NCI-H748 (cell line): ENCODE measurements at regions not wholly inside any gene's neighbourhood (a gene's known extent, or its start where the extent isn't known, plus 50 kb on each side); places are given as distances from the start of the nearest gene placed in this dataset.

Experiments
- DNase-seq: peaks from one replicate; lab custom pipeline; 2025; ENCODE audit not compliant: unreplicated experiment; lab: John Stamatoyannopoulos, UW

- DNase-seq = no peak
Measured at GRCh38 chr16:5444189-5444588, 346.6 kb upstream of the EEF2KMT start.

- DNase-seq = no peak
Measured at GRCh38 chr16:5442986-5443385, 345.4 kb upstream of the EEF2KMT start.

- no peak for DNase-seq
Measured at GRCh38 chr16:5442054-5442453, 344.5 kb upstream of the EEF2KMT start.

GRCh38 chr16:5438591-5438990, 341.0 kb upstream of the EEF2KMT start:
- no peak for DNase-seq

GRCh38 chr16:5433587-5433986, 336.0 kb upstream of the EEF2KMT start:
- no peak for DNase-seq

- DNase-seq = no peak
Measured at GRCh38 chr16:5432166-5432565, 334.6 kb upstream of the EEF2KMT start.

GRCh38 chr16:5430598-5430997, 333.0 kb upstream of the EEF2KMT start:
- DNase-seq = no peak

- peak; percentile 2 for DNase-seq
Measured at GRCh38 chr16:5428932-5429331, 331.3 kb upstream of the EEF2KMT start.

GRCh38 chr16:5427571-5427970, 330.0 kb upstream of the EEF2KMT start:
- DNase-seq = no peak

GRCh38 chr16:5422643-5423496, 325.3 kb upstream of the EEF2KMT start:
- DNase-seq = no peak

- no peak for DNase-seq
Measured at GRCh38 chr16:5422047-5422446, 324.5 kb upstream of the EEF2KMT start.

GRCh38 chr16:5416013-5416412, 318.4 kb upstream of the EEF2KMT start:
- DNase-seq = no peak

GRCh38 chr16:5415123-5415522, 317.5 kb upstream of the EEF2KMT start:
- DNase-seq = no peak

GRCh38 chr16:5412731-5413130, 315.1 kb upstream of the EEF2KMT start:
- DNase-seq = peak; percentile 18

GRCh38 chr16:5398203-5398602, 300.6 kb upstream of the EEF2KMT start:
- no peak for DNase-seq

- no peak for DNase-seq
Measured at GRCh38 chr16:5396880-5397279, 299.3 kb upstream of the EEF2KMT start.

GRCh38 chr16:5393070-5393469, 295.5 kb upstream of the EEF2KMT start:
- no peak for DNase-seq

- no peak for DNase-seq
Measured at GRCh38 chr16:5386989-5387388, 289.4 kb upstream of the EEF2KMT start.

- DNase-seq = no peak
Measured at GRCh38 chr16:5385811-5386210, 288.2 kb upstream of the EEF2KMT start.

GRCh38 chr16:5385115-5385514, 287.5 kb upstream of the EEF2KMT start:
- no peak for DNase-seq

GRCh38 chr16:5383737-5384136, 286.1 kb upstream of the EEF2KMT start:
- no peak for DNase-seq

GRCh38 chr16:5382484-5382883, 284.9 kb upstream of the EEF2KMT start:
- DNase-seq = no peak

GRCh38 chr16:5381481-5381880, 283.9 kb upstream of the EEF2KMT start:
- peak; percentile 1 for DNase-seq
